HG03469 (cell line): ENCODE measurements at regions not wholly inside any gene's neighbourhood (a gene's known extent, or its start where the extent isn't known, plus 50 kb on each side); places are given as distances from the start of the nearest gene placed in this dataset.

Source experiments
- ATAC-seq: cut with Tn5 transposase; IDR thresholded peaks from one replicate; pipeline ENCODE4 v1.9.1; 2021; ENCODE audit warnings: mild to moderate bottlenecking, moderate library complexity, moderate number of reproducible peaks; ENCODE audit not compliant: unreplicated experiment

DNA sequence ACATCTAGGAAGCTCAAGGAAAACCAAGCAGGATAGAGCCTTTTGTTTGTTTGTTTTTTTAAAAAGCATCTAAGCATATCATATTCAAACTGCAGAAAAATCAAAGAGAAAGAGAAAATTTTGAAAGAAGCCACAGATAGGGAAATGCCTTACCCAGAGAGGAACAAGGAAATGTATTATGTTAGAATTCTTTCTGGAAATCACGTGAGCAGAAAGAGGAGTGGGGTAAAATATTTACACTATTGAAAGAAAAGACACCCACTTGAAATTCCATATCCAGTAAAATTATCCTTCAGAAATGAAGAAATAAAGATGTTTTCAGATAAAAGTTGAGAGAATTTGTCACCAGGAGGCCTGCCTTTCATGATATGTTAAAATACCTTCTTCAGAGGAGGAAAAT lies 775.7 kb upstream of the IGFBP3 start:
- ATAC-seq = no peak

- ATAC-seq = no peak
Observed at GRCh38 chr7:46695051-46695708, 774.1 kb upstream of the IGFBP3 start.

DNA sequence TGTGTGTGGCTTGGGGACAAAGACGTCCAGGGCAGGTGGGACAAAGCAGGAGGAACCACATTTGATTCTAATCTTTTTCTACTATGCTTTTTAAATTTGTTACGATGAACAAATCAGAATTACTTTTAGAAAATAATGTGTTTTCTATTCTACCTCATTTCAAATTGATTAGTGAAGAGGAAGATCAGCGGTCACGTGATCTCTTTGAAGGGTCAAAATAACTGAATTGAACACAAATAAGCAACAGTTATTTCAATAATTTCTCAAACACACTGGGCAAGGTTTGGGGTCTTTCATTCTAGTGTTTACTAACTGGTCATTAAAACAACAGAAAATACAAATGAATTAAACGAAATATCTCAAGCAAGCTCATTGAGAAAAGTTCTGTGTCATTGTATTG lies 773.0 kb upstream of the IGFBP3 start:
- ATAC-seq = no peak

GRCh38 chr7:46687203-46687602 lies 766.1 kb upstream of the IGFBP3 start:
- no peak for ATAC-seq

DNA sequence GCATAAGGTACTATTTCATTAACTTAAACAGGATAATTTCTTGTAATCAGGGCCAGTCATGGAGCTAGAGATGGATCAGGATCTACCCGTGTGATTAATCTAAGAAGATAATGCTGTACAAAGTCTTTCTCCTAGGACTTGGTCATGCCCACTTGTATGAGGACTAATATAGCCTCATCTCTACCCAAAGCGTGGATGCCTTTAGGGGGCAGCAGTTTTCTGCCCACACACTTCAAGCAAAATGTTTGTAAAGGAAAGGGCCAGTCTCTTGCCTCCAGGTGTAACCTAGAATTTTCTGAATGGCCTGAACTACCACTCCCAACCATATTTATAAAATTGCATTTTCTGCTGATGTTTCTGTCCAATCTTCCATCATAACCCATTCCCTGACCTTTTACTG lies 764.0 kb upstream of the IGFBP3 start:
- no peak for ATAC-seq

DNA sequence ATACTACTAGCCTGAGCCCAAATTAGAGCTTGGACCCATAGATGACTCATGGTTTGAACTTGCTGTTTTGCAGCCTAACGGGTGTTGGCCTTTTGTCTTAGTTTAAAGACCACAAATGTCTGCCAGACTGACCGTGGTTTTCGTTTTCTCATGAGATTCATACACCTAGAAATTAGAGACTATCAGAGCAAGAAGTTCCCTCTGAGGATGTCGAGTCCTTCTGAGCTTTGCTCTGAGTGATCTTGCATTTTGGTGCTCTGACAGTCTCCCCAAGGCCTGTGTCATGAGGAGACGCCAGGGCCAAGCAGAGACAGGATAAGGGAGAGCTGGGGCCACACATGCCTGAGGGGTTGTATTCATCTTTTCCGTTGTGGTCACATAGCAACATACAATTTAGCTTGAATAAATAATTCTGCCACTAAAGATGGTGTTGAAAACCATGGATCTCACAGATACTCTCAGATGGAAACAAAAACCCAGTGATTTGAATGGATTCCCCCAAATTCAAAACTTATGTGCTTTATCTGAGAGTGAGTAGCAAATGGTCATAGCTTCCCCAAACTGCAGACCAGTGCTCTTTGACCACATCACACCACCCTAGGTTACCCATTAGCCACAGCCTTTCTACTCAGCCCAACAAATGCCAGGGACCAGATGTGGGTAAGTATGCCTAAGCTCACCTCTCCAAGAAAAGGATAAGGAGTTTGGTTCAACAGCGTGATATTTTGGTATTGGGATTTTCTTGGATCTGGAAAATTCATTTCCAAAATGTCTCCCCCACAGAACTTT lies 762.0 kb upstream of the IGFBP3 start:
- no peak for ATAC-seq

- ATAC-seq = no peak
Observed at GRCh38 chr7:46681865-46682503, 760.9 kb upstream of the IGFBP3 start.

GRCh38 chr7:46680147-46680546 lies 759.1 kb upstream of the IGFBP3 start:
- no peak for ATAC-seq

DNA sequence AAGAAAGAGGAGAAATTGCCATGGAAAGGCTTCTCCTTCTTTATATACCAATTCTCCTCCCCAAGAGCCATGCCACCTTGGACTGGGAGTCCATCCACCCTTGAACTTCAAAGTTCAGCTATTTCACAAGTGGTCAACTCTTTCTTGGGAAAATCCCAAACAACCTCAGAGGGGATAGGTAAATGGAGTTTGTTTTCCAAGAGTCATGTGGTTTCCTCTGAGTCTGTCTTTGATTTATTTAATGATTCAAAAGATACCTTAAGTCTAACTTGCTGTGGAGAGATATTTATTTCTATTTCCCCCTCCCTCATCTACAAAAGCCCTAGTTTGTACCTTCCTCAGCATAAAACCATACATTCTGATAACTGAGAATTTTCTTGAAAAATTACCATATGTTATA lies 758.6 kb upstream of the IGFBP3 start:
- no peak for ATAC-seq

DNA sequence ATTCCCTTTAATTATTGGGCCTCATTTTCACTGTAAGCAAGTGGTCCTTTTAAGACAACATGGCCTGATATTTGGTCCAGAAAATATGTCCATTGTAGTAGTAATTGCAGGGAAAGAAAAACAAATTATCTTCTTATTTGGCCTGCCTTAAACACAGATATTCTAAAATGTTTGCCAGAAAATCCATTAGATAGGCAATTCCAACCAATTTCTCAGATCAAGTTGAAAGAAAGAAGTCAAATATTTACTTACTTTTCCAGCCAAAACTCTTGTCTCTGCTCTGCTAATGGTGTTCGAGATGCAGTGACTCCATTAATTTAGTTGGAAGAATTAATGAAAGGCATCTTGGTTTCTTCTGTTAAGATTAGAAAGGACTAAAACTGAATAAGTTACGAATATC lies 757.3 kb upstream of the IGFBP3 start:
- no peak for ATAC-seq

DNA sequence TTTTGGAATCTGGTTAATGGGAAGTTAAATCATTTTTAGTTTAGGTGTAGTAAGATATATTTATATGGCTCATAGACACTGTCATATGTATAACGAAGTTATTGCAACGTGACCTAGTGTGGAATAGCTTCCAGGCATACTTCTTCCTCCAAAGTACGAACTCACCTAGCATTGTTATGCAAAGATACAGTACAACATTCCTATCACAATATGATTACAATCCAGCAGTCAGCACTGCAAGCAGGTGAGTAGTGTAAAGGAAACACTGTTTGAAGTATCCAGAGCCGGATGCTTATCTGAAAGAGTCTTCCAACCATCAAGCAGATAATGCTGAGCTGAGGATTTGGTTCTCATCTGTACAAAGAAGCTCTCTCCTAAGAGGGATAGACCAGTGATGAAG lies 754.4 kb upstream of the IGFBP3 start:
- ATAC-seq = no peak

GRCh38 chr7:46672861-46673260 lies 751.8 kb upstream of the IGFBP3 start:
- no peak for ATAC-seq

- no peak for ATAC-seq
Observed at GRCh38 chr7:46671108-46671769, 750.2 kb upstream of the IGFBP3 start.

DNA sequence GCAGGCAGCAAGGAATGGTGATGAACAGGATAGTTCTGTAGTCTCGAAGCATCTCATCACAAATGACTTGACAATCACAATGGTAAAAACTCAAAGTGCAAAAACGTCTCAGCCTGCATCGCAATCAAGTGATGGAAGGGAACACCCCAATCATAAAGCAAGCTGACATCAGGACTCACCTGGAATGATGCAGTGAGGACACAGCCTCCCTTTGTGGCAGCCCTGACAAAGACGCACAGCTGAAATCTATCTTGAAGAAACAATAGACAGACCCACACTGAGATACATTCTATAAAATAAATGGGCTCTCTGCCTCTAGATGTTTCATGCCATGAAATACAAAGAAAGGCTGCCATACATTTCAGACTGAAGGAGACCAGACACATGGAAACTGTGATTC lies 748.0 kb upstream of the IGFBP3 start:
- ATAC-seq = no peak

DNA sequence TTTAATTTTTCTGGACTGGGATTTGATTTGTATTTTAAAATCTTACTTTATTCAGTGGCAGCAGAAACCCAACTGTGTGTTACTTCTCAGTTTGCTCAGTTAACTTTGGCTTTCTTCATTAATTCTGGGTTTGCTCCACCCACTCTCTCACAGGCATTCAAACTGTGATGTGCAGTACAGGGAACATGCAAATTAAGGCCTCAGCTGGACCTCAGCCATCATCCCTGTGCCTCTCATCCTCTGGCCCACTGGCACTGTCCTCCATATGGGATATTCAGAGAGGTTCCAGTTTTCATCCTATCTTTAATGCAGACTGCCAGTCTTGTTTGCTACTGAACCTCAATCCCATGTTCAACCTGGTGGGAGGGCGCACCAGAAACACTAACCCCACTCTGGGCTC lies 743.4 kb upstream of the IGFBP3 start:
- no peak for ATAC-seq

DNA sequence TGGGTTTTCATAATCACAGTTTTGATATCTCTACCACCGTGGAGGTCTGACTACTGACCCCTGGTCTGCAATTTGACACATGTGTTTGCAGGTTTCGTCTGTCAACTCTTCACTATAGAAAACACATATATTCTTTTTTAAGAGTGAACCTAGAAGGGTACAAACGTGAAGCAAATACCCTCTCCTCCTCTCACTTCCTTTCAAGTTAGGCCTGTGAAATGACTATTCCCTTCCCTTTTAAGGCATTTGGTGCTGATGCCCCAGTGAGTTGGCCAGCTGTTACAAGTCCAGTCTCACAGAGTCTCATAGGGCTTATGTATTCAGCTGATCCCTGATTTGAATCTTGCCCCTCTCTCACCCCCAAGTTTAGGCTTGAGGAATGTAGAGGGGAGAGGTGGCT lies 742.0 kb upstream of the IGFBP3 start:
- no peak for ATAC-seq

DNA sequence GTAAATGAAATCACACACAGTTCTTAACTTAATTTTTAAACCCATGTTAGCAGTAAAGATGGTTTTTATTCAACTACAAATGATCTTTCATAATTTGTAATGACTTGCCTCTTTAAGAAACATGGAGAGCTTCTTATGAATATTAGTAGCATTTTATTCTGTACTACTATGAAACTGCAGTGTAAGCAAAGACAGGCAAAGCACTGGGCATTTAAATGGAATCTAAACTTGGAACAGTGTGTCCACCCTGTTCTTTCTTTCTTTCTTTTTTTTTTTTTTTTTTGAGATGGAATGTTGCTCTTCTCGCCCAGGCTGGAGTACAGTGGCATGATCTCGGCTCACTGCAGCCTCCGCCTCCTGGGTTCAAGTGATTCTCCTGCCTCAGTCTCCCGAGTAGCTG lies 740.4 kb upstream of the IGFBP3 start:
- no peak for ATAC-seq

- no peak for ATAC-seq
Observed at GRCh38 chr7:46660402-46660980, 739.4 kb upstream of the IGFBP3 start.

- no peak for ATAC-seq
Observed at GRCh38 chr7:46658281-46658680, 737.2 kb upstream of the IGFBP3 start.

DNA sequence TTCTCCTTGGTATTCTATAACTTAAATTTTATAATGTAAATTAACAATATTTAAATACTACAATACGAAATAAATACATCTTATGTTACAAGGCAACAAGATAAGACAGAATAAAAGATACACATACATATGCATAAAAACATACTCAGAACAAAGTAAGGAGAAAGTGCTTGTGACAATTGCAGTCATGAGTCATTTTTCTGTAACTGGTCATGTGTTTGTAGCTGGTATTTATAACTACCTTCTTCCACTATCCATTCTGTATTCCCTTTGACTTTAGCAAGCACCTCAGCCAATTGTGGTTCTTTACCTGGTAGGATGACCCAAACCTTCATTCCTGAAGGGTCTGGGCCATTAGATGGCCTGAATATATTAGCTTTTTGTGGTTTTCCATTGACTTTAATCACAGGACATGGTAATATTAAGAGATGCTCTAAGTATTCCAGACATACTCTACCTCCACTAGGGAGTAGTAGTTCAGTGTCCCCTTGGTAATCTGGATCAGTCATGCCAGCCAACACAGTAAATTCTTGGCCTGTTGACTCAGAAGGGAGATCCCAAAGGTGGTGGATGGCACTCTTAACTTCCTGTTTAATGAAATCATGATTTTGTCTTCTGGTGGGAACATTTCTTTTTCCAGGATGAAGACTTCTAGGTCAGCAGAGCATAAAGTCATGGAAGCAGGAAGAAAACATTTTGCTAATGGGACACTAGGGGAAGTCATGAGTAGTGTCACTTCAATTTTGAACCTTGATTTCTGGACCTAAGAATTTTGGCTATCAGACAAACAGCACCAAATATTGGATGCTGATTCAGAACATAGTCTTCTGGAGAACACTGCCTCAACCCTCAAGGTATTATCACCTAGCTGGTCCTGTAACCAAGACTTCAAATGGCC lies 733.7 kb upstream of the IGFBP3 start:
- no peak for ATAC-seq
